B cell (primary cell): ENCODE measurements at regions not wholly inside any gene's neighbourhood (a gene's known extent, or its start where the extent isn't known, plus 50 kb on each side); places are given as distances from the start of the nearest gene placed in this dataset.

Source experiments
- ATAC-seq: fragments of 200-7000 bp; cut with Tn5 transposase; one replicate; pipeline ENCODE4 v1.10.0; 2021; ENCODE audit warnings: low read depth, mild to moderate bottlenecking, moderate number of reproducible peaks, moderate library complexity
- CTCF ChIA-PET: fragments of 350-600 bp; sonication (Branson Sonifier 250); formaldehyde crosslinking; loops from one replicate; lab custom pipeline; 2021; ENCODE audit warnings: antibody characterized with exemption, inconsistent platforms; lab: Charles Lee
- POLR2A ChIA-PET: fragments of 350-600 bp; sonication (Branson Sonifier 250); formaldehyde crosslinking; loops from one replicate; lab custom pipeline; 2021; ENCODE audit warnings: antibody characterized with exemption; lab: Charles Lee
- DNase-seq: peaks from one replicate; pipeline ENCODE4 v3.0.0; 2013
- H2AFZ ChIP-seq: 2 replicates; pipeline ENCODE4 v1.6.1; 2012; ENCODE audit warnings: mild to moderate bottlenecking, low read depth, low read length; ENCODE audit not compliant: insufficient read depth, poor library complexity, severe bottlenecking
- H3K27ac ChIP-seq, 2 donors: 1 replicate in 1 of 2; 2 replicates in 1 of 2; pipeline ENCODE4 v1.5.1; 2012 to 2013; ENCODE audit warnings: low read length in 2 of 2, mild to moderate bottlenecking in 2 of 2, moderate library complexity in 1 of 2
- H3K27me3 ChIP-seq, 4 experiments: fragments of 200-600 bp in 1 of 4; sonication (generic) in 1 of 4; replicated peaks in 1 of 4; 1 replicate in 2 of 4; 2 replicates in 2 of 4; pipeline versions ENCODE4 v1.6.1 to v1.7.0; 2013 to 2016; ENCODE audit warnings: low read length in 3 of 4, mild to moderate bottlenecking in 2 of 4, mixed read lengths in 1 of 4, moderate library complexity in 1 of 4; ENCODE audit not compliant: insufficient read depth in 4 of 4, control insufficient read depth in 3 of 4; ENCODE audit errors: control extremely low read depth in 1 of 4
- H3K36me3 ChIP-seq, 2 experiments: replicated peaks in 1 of 2; 1 replicate in 1 of 2; 2 replicates in 1 of 2; pipeline versions ENCODE4 v1.6.1 to v1.7.1; 2013; ENCODE audit warnings: low read length in 1 of 2; ENCODE audit not compliant: insufficient read depth in 2 of 2, control insufficient read depth in 1 of 2; ENCODE audit errors: control extremely low read depth in 1 of 2, extremely low read depth in 1 of 2
- H3K4me1 ChIP-seq, 2 donors: fragments of 200-600 bp in 1 of 2; sonication (generic) in 1 of 2; 1 replicate in 1 of 2; 2 replicates in 1 of 2; pipeline versions ENCODE4 v1.5.1 to v1.6.1; 2013 to 2017; ENCODE audit warnings: low read length in 2 of 2; ENCODE audit not compliant: control insufficient read depth in 2 of 2, insufficient read depth in 2 of 2
- H3K4me2 ChIP-seq: replicated peaks from 2 replicates; pipeline ENCODE3; 2012; ENCODE audit warnings: mild to moderate bottlenecking, low read depth, low read length; ENCODE audit not compliant: poor library complexity, severe bottlenecking
- H3K4me3 ChIP-seq, 5 experiments: fragments of 200-600 bp in 1 of 5; sonication (generic) in 1 of 5; 1 replicate in 3 of 5; 2 replicates in 2 of 5; pipeline versions ENCODE4 v1.5.1 to v1.7.0; 2011 to 2016; ENCODE audit warnings: low read length in 4 of 5, mild to moderate bottlenecking in 4 of 5, low read depth in 2 of 5, control low read depth in 1 of 5, moderate library complexity in 1 of 5; ENCODE audit not compliant: insufficient read depth in 1 of 5; ENCODE audit errors: control extremely low read depth in 1 of 5, extremely low read depth in 1 of 5
- H3K79me2 ChIP-seq: fragments of 200-600 bp; sonication (generic); one replicate; pipeline ENCODE4 v1.6.0; 2016; ENCODE audit warnings: low read length; ENCODE audit not compliant: control insufficient read depth, insufficient read depth
- H3K9ac ChIP-seq: fragments of 200-600 bp; sonication (generic); 2 replicates; pipeline ENCODE4 v1.6.1; 2017; ENCODE audit warnings: mild to moderate bottlenecking, low read length, moderate library complexity
- H3K9me3 ChIP-seq, 3 donors: one replicate each; pipeline versions ENCODE4 v1.6.1 to v1.7.1; 2013; ENCODE audit warnings: low read length in 2 of 3; ENCODE audit not compliant: control insufficient read depth in 2 of 3, insufficient read depth in 1 of 3; ENCODE audit errors: control extremely low read depth in 1 of 3
- H4K20me1 ChIP-seq: 2 replicates; pipeline ENCODE4 v1.6.0; 2012; ENCODE audit warnings: mild to moderate bottlenecking, low read length; ENCODE audit not compliant: insufficient read depth, control insufficient read depth, poor library complexity, severe bottlenecking
- H3K27ac Mint-ChIP-seq: one replicate; pipeline ENCODE4 v1.8.0; 2021; ENCODE audit warnings: mixed read lengths
- H3K27me3 Mint-ChIP-seq: one replicate; pipeline ENCODE4 v1.8.0; 2021; ENCODE audit warnings: mixed read lengths
- H3K4me1 Mint-ChIP-seq: one replicate; pipeline ENCODE4 v1.8.0; 2021; ENCODE audit warnings: mixed read lengths
- H3K4me3 Mint-ChIP-seq: one replicate; pipeline ENCODE4 v1.8.0; 2021; ENCODE audit warnings: mixed read lengths
- H3K9me3 Mint-ChIP-seq: one replicate; pipeline ENCODE4 v1.8.0; 2022; ENCODE audit warnings: mixed read lengths; ENCODE audit not compliant: insufficient read depth
- EZH2 ChIP-seq: IDR thresholded peaks from 2 replicates; pipeline ENCODE4 v1.6.1; 2012; ENCODE audit warnings: borderline replicate concordance, low read depth, mild to moderate bottlenecking, moderate library complexity, low read length; ENCODE audit not compliant: insufficient read depth, poor library complexity, severe bottlenecking
- WGBS: methylation state at CpG from one replicate; pipeline ENCODE4 v1.1.5; 2013; ENCODE audit warnings: missing lambda C conversion rate; ENCODE audit not compliant: insufficient coverage; 5-methylcytosine and 5-hydroxymethylcytosine counted together
- intact Hi-C: fragments of 100-400 bp; cut with micrococcal nuclease; formaldehyde crosslinking; loops from one replicate; pipeline ENCODE4 v1.10.0; 2022
- TF ChIP-seq, protein P1 (sequence below): fragments of 200-600 bp; IDR thresholded peaks from one replicate; pipeline ENCODE4 v1.8.0; 2022; ENCODE audit warnings: antibody characterized with exemption, mild to moderate bottlenecking

DNA sequence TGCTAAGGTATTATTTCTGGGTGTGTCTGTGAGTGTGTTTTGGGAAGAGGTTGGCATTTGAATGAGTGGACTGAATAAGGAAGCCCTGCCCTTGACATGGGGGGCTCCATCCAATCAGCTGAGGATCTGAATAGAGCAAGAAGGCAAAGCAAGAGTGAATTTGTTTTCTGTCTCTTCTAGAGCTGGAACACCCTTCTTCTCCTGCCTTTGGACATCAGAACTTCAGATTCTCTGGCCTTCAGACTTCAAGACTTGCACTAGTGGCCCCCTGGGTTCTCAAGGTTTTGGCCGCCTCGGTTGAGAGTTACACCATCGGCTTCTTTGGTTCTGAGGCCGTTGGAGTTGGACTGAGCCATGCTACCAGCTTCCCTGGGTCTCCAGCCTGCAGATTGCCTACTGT, 448.6 kb downstream of the SHISA9 start:
- 93% methylated on average over 4 of the region's 4 CpGs for WGBS
- Mint-ChIP-seq H3K4me1 (no peaks in the 10 kb centered on the region), H3K9me3 (no peaks in the 10 kb centered on the region)

DNA sequence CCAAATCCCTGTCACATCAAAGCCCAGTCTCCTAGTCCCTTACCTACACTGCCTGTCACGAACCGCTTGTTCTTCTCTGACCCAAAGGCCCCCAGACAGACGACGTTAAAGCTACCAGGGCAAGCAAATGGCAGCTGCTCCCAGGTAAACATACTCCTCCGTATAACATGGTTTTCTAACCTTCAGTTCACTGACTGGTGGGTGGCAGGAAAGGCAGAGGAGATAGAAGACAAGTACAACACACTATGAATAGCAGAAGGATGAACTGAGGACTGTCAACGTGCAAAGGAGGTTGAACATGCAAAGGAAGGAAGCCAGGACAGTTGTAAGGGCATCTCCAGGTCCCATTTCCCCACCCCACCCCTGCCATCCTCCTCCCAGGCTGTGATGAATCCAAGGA, 449.8 kb downstream of the SHISA9 start:
- TF ChIP-seq, protein P1, sequence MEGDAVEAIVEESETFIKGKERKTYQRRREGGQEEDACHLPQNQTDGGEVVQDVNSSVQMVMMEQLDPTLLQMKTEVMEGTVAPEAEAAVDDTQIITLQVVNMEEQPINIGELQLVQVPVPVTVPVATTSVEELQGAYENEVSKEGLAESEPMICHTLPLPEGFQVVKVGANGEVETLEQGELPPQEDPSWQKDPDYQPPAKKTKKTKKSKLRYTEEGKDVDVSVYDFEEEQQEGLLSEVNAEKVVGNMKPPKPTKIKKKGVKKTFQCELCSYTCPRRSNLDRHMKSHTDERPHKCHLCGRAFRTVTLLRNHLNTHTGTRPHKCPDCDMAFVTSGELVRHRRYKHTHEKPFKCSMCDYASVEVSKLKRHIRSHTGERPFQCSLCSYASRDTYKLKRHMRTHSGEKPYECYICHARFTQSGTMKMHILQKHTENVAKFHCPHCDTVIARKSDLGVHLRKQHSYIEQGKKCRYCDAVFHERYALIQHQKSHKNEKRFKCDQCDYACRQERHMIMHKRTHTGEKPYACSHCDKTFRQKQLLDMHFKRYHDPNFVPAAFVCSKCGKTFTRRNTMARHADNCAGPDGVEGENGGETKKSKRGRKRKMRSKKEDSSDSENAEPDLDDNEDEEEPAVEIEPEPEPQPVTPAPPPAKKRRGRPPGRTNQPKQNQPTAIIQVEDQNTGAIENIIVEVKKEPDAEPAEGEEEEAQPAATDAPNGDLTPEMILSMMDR = no peak
- TF ChIP-seq EZH2 = no peak
- no peaks in the 10 kb centered on the region for H3K79me2 ChIP-seq
- no peaks in the 10 kb centered on the region for H3K4me1 ChIP-seq
- H4K20me1 ChIP-seq = no peaks in the 10 kb centered on the region
- no peak overlapping the region for H3K4me3 ChIP-seq
- intact Hi-C loops = no loop called here
- Mint-ChIP-seq H3K27ac (no peak overlapping the region), H3K9me3 (no peaks in the 10 kb centered on the region), H3K4me1 (no peaks in the 10 kb centered on the region), H3K27me3 (no peaks in the 10 kb centered on the region), H3K4me3 (no peak overlapping the region)
- no peak overlapping the region for H3K9ac ChIP-seq
- H3K27ac ChIP-seq = no peak overlapping the region
- CTCF ChIA-PET = no interaction called here
- H3K9me3 ChIP-seq = no peaks in the 10 kb centered on the region
- H3K36me3 ChIP-seq = no peaks in the 10 kb centered on the region
- H3K27me3 ChIP-seq = no peaks in the 10 kb centered on the region
- H2AFZ ChIP-seq = no peak overlapping the region
- WGBS = 71% methylated on average over 6 of the region's 6 CpGs
- H3K4me2 ChIP-seq = no peak overlapping the region
- POLR2A ChIA-PET = no interaction called here
- no peak for ATAC-seq
- DNase-seq = no peak

More for the DNA sequence above, 448.6 kb downstream of the SHISA9 start:
- H3K27me3 Mint-ChIP-seq = no peaks in the 10 kb centered on the region
- H3K36me3 ChIP-seq = no peaks in the 10 kb centered on the region
- H3K27me3 ChIP-seq = no peaks in the 10 kb centered on the region
- no peak overlapping the region for H3K4me2 ChIP-seq
- H3K9ac ChIP-seq = no peak overlapping the region
- no peak overlapping the region for H3K27ac Mint-ChIP-seq
- H3K79me2 ChIP-seq = no peaks in the 10 kb centered on the region
- no peak overlapping the region for H3K27ac ChIP-seq
- no peak overlapping the region for H3K4me3 Mint-ChIP-seq
- TF ChIP-seq, protein P1 = no peak
- TF ChIP-seq EZH2 = no peak
- no peaks in the 10 kb centered on the region for H3K4me1 ChIP-seq
- H4K20me1 ChIP-seq = no peaks in the 10 kb centered on the region
- no peaks in the 10 kb centered on the region for H3K9me3 ChIP-seq
- no peak for ATAC-seq
- POLR2A ChIA-PET = no interaction called here
- intact Hi-C loops = no loop called here
- DNase-seq = no peak
- CTCF ChIA-PET = no interaction called here
- no peak overlapping the region for H3K4me3 ChIP-seq
- H2AFZ ChIP-seq = no peak overlapping the region
